ENCODE measurements at regions not wholly inside any gene's neighbourhood (a gene's known extent, or its start where the extent isn't known, plus 50 kb on each side); places are given as distances from the start of the nearest gene placed in this dataset.

- TF ChIP-seq TAF1 (IDR thresholded peaks at IDR 0.05; ENCODE audit: low read depth) (no peak), MXI1 (conservative IDR thresholded peaks at IDR 0.05; ENCODE audit: poor library complexity, severe bottlenecking) (no peak), REST (IDR thresholded peaks at IDR 0.05; ENCODE audit: borderline replicate concordance) (no peak), SMC3 (conservative IDR thresholded peaks at IDR 0.05; ENCODE audit: poor library complexity) (no peak), RAD21 (conservative IDR thresholded peaks at IDR 0.05) (no peak), POLR2AphosphoS5 (IDR thresholded peaks at IDR 0.05) (no peak), EP300 (conservative IDR thresholded peaks at IDR 0.05; ENCODE audit: poor library complexity, severe bottlenecking) (no peak), CTCF (IDR thresholded peaks at IDR 0.05; ENCODE audit: poor library complexity, severe bottlenecking) (no peak), EZH2 (IDR thresholded peaks at IDR 0.05; ENCODE audit: borderline replicate concordance, insufficient read depth, low read length, poor library complexity, severe bottlenecking) (no peak)
- Histone ChIP-seq H3K9me2 (ENCODE audit: insufficient read depth, low read length) (no peaks in the 10 kb centered on the region), H3K79me2 (replicated peaks; ENCODE audit: insufficient read depth, low read length) (no peaks in the 10 kb centered on the region), H3K9me3 (ENCODE audit: low read length) (no peaks in the 10 kb centered on the region), H2AFZ (ENCODE audit: low read depth, low read length) (no peak overlapping the region), H3K27ac (ENCODE audit: low read length) (no peak overlapping the region), H3K27me3 (ENCODE audit: insufficient read depth, low read depth, low read length) (no peaks in the 10 kb centered on the region), H3K9ac (ENCODE audit: low read length) (no peak overlapping the region), H3K4me3 (ENCODE audit: low read length) (no peak overlapping the region), H3K36me3 (ENCODE audit: insufficient read depth, low read length) (no peaks in the 10 kb centered on the region), H3K4me2 (ENCODE audit: low read length) (no peak overlapping the region), H4K20me1 (ENCODE audit: insufficient read depth) (no peaks in the 10 kb centered on the region), H3F3A (ENCODE audit: insufficient read depth, low read length, poor library complexity, severe bottlenecking) (no peaks in the 10 kb centered on the region)
Measured at GRCh38 chr1:11422686-11423085, 56.3 kb upstream of the DISP3 start.

- no peak overlapping the region for H3K27ac ChIP-seq (ENCODE audit: low read length)
- no peak overlapping the region for H2AFZ ChIP-seq (ENCODE audit: low read depth, low read length)
- no peak overlapping the region for H3K4me3 ChIP-seq (ENCODE audit: low read length)
- H3K79me2 ChIP-seq (replicated peaks; ENCODE audit: insufficient read depth, low read length) = no peaks in the 10 kb centered on the region
- H3K36me3 ChIP-seq (ENCODE audit: insufficient read depth, low read length) = no peaks in the 10 kb centered on the region
- no peak overlapping the region for H3K4me2 ChIP-seq (ENCODE audit: low read length)
- no peak overlapping the region for H3K9ac ChIP-seq (ENCODE audit: low read length)
- H3K9me3 ChIP-seq (ENCODE audit: low read length) = no peaks in the 10 kb centered on the region
- TF ChIP-seq MXI1 (conservative IDR thresholded peaks at IDR 0.05; ENCODE audit: poor library complexity, severe bottlenecking) = no peak
- no peak for TF ChIP-seq RAD21 (conservative IDR thresholded peaks at IDR 0.05)
- no peak for TF ChIP-seq EZH2 (IDR thresholded peaks at IDR 0.05; ENCODE audit: borderline replicate concordance, insufficient read depth, low read length, poor library complexity, severe bottlenecking)
- TF ChIP-seq SMC3 (conservative IDR thresholded peaks at IDR 0.05; ENCODE audit: poor library complexity) = no peak
- H3K27me3 ChIP-seq (ENCODE audit: insufficient read depth, low read depth, low read length) = no peaks in the 10 kb centered on the region
- H3K9me2 ChIP-seq (ENCODE audit: insufficient read depth, low read length) = no peaks in the 10 kb centered on the region
- no peaks in the 10 kb centered on the region for H3F3A ChIP-seq (ENCODE audit: insufficient read depth, low read length, poor library complexity, severe bottlenecking)
- H4K20me1 ChIP-seq (ENCODE audit: insufficient read depth) = no peaks in the 10 kb centered on the region
Measured at GRCh38 chr1:11426617-11427016, 52.3 kb upstream of the DISP3 start.
